K562 (cell line): ENCODE measurements at regions not wholly inside any gene's neighbourhood (a gene's known extent, or its start where the extent isn't known, plus 50 kb on each side); places are given as distances from the start of the nearest gene placed in this dataset.
A peak's percentile ranks its signal among the peaks of the same experiment; 100 is the strongest.

Experiments used
- BRCA1 ChIP-seq, 2 experiments: fragments of 450-650 bp in 1 of 2; sonication (generic) in 1 of 2; formaldehyde crosslinking in 1 of 2; IDR thresholded peaks; 2 replicates each; pipeline versions ENCODE4 v1.5.0 to v1.6.1; 2017 to 2020; ENCODE audit warnings: mild to moderate bottlenecking in 1 of 2, missing genetic modification reagents in 1 of 2
- BRF1 ChIP-seq: IDR thresholded peaks from 3 replicates; pipeline ENCODE4 v1.6.1; 2011; ENCODE audit warnings: borderline replicate concordance, mild to moderate bottlenecking; ENCODE audit not compliant: insufficient read length; ENCODE audit errors: extremely low read depth
- DIDO1 ChIP-seq: fragments of 450-650 bp; IDR thresholded peaks from 2 replicates; pipeline ENCODE4 v1.6.1; 2016; ENCODE audit warnings: low read depth, missing biosample characterization, missing genetic modification characterization
- ELF2 ChIP-seq: fragments of 250-450 bp; sonication (Bioruptor Pico); IDR thresholded peaks from 2 replicates; pipeline ENCODE4 v1.5.0; 2021; ENCODE audit warnings: mild to moderate bottlenecking
- ETV5 ChIP-seq: sonication (generic); formaldehyde crosslinking; IDR thresholded peaks from 2 replicates; pipeline ENCODE4 v1.4.0; 2020; ENCODE audit warnings: low read depth, mild to moderate bottlenecking, missing genetic modification reagents
- FOXK2 ChIP-seq, 2 experiments: fragments of 450-650 bp; IDR thresholded peaks in 1 of 2; conservative IDR thresholded peaks in 1 of 2; 2 replicates each; pipeline ENCODE4 v1.6.1; 2016; ENCODE audit warnings: low read depth in 2 of 2, mild to moderate bottlenecking in 1 of 2
- IFI16 ChIP-seq: fragments of 250-450 bp; sonication (Bioruptor Pico); IDR thresholded peaks from 2 replicates; pipeline ENCODE4 v2.1.2; 2022; ENCODE audit warnings: mild to moderate bottlenecking, inconsistent platforms
- KDM5B ChIP-seq: fragments of 200-600 bp; sonication (generic); IDR thresholded peaks from 2 replicates; pipeline ENCODE4 v1.6.1; 2012; ENCODE audit warnings: low read depth, mild to moderate bottlenecking, moderate library complexity, low read length, control low read depth, inconsistent platforms; ENCODE audit not compliant: insufficient replicate concordance
- KLF10 ChIP-seq: fragments of 250-450 bp; sonication (Bioruptor Pico); IDR thresholded peaks from 2 replicates; pipeline ENCODE4 v1.6.1; 2021; ENCODE audit warnings: matching md5 sums
- L3MBTL2 ChIP-seq: fragments of 450-650 bp; IDR thresholded peaks from 2 replicates; pipeline ENCODE4 v1.6.1; 2016; ENCODE audit warnings: mild to moderate bottlenecking, moderate library complexity
- MEF2A ChIP-seq: IDR thresholded peaks from 2 replicates; pipeline ENCODE4 v1.6.1; 2011; ENCODE audit warnings: low read depth, mild to moderate bottlenecking, low read length, moderate library complexity; ENCODE audit not compliant: control insufficient read depth
- PCBP2 ChIP-seq: fragments of 200-400 bp; formaldehyde crosslinking; IDR thresholded peaks from 2 replicates; pipeline ENCODE4 v1.6.1; 2018; ENCODE audit warnings: low read length, low read depth, mild to moderate bottlenecking, moderate library complexity; ENCODE audit not compliant: poor library complexity, severe bottlenecking
- PHF21A ChIP-seq: fragments of 450-650 bp; IDR thresholded peaks from 2 replicates; pipeline ENCODE4 v1.6.1; 2017; ENCODE audit warnings: low read depth, borderline replicate concordance
- RFX1 ChIP-seq: fragments of 450-650 bp; IDR thresholded peaks from 2 replicates; pipeline ENCODE4 v1.6.1; 2016; ENCODE audit warnings: mild to moderate bottlenecking, moderate library complexity
- TCF7 ChIP-seq: sonication (generic); IDR thresholded peaks from 2 replicates; pipeline ENCODE4 v1.6.1; 2016; ENCODE audit warnings: antibody characterized with exemption, borderline replicate concordance
- ZNF316 ChIP-seq: fragments of 450-650 bp; IDR thresholded peaks from 2 replicates; pipeline ENCODE4 v1.6.1; 2016
- ZNF551 ChIP-seq: fragments of 250-450 bp; sonication (Bioruptor Pico); IDR thresholded peaks from 2 replicates; pipeline ENCODE4 v1.5.0; 2021; ENCODE audit warnings: mild to moderate bottlenecking, moderate library complexity
- ZNF77 ChIP-seq: fragments of 250-450 bp; sonication (Bioruptor Pico); IDR thresholded peaks from 2 replicates; pipeline ENCODE4 v1.5.0; 2020
- TF ChIP-seq, protein P1 (sequence below): fragments of 450-650 bp; IDR thresholded peaks from 2 replicates; pipeline ENCODE4 v1.6.1; 2014; ENCODE audit warnings: low read depth, mild to moderate bottlenecking, moderate library complexity, borderline replicate concordance
- TF ChIP-seq, protein P2 (sequence below): fragments of 450-650 bp; formaldehyde crosslinking; IDR thresholded peaks from 2 replicates; pipeline ENCODE4 v1.4.0; 2020; ENCODE audit warnings: mild to moderate bottlenecking
- TF ChIP-seq, protein P3 (sequence below): sonication (generic); formaldehyde crosslinking; IDR thresholded peaks from 2 replicates; pipeline ENCODE4 v1.8.0; 2023; ENCODE audit warnings: mild to moderate bottlenecking, missing genetic modification reagents
- TF ChIP-seq, protein P4 (sequence below), 2 experiments: fragments of 450-650 bp in 1 of 2; sonication (generic) in 1 of 2; formaldehyde crosslinking; conservative IDR thresholded peaks; 2 replicates each; pipeline versions ENCODE4 v1.4.0 to v1.8.1; 2020 to 2022; ENCODE audit warnings: mild to moderate bottlenecking in 1 of 2, missing genetic modification reagents in 1 of 2

DNA sequence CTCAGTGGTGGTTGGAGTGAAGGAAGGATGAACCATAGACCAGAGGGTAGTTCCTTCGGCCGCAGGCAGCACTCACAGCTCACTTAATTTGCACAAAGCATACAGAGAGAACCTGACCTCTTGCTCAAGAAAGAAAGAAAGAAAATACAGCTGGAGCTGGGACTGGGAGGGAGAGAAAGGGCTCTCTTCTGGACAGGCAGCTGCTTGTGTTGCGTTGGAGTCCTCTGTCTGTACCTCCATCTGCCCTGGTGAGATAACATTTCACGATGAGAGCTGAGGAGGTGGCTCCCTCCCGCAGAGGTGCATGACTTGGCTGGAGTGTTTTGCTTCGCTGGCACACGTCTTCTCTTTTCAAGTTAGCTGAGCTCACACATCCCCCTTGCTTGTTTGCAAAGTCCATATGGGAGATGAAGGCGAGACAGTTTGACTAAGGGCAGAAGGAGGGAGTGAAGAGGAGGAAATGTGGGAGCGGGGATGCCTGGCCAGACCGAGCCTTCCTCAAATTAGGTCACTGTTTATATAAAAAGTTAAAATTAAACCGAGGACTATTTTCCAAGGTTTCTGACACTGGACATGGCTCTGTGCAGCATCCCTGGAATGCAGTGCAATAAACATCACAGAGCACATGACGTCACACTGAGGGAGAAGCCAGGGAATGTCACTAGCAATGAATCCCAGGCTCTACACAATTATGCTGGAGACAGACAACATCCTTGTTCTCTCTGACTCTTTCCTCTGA, 359.4 kb downstream of the CD83 start (continued):
- TF ChIP-seq KDM5B (peak; percentile 12), MEF2A (no peak), ZNF77 (CRISPR knock-in tag) (no peak), DIDO1 (tag) (no peak), ZNF551 (CRISPR knock-in tag) (no peak), TCF7 (peak; percentile 43; the same call in 1 of the 2 replicates), ZNF316 (peak; percentile 93), IFI16 (CRISPR knock-in tag) (no peak), L3MBTL2 (peak; percentile 70; the same call in 1 of the 2 replicates), BRCA1 (IDR thresholded peaks at IDR 0.05) (no peak), BRCA1 (CRISPR knock-in tag; IDR thresholded peaks at IDR 0.05) (no peak), PCBP2 (no peak), KLF10 (CRISPR knock-in tag) (no peak), RFX1 (no peak), ELF2 (CRISPR knock-in tag) (peak; percentile 13; the same call in 1 of the 2 replicates), PHF21A (no peak), BRF1 (no peak), FOXK2 (conservative IDR thresholded peaks at IDR 0.05 in 1 of 2, IDR thresholded peaks at IDR 0.05 in 1 of 2; ENCODE audit: low read depth in 2 of 2) (peak; percentile 75 to 80), ETV5 (CRISPR knock-in tag) (no peak)
- TF ChIP-seq, protein P1, sequence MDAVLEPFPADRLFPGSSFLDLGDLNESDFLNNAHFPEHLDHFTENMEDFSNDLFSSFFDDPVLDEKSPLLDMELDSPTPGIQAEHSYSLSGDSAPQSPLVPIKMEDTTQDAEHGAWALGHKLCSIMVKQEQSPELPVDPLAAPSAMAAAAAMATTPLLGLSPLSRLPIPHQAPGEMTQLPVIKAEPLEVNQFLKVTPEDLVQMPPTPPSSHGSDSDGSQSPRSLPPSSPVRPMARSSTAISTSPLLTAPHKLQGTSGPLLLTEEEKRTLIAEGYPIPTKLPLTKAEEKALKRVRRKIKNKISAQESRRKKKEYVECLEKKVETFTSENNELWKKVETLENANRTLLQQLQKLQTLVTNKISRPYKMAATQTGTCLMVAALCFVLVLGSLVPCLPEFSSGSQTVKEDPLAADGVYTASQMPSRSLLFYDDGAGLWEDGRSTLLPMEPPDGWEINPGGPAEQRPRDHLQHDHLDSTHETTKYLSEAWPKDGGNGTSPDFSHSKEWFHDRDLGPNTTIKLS = peak; percentile 94
- TF ChIP-seq, protein P2, sequence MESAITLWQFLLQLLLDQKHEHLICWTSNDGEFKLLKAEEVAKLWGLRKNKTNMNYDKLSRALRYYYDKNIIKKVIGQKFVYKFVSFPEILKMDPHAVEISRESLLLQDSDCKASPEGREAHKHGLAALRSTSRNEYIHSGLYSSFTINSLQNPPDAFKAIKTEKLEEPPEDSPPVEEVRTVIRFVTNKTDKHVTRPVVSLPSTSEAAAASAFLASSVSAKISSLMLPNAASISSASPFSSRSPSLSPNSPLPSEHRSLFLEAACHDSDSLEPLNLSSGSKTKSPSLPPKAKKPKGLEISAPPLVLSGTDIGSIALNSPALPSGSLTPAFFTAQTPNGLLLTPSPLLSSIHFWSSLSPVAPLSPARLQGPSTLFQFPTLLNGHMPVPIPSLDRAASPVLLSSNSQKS (CRISPR knock-in tag) = no peak
- TF ChIP-seq, protein P3, sequence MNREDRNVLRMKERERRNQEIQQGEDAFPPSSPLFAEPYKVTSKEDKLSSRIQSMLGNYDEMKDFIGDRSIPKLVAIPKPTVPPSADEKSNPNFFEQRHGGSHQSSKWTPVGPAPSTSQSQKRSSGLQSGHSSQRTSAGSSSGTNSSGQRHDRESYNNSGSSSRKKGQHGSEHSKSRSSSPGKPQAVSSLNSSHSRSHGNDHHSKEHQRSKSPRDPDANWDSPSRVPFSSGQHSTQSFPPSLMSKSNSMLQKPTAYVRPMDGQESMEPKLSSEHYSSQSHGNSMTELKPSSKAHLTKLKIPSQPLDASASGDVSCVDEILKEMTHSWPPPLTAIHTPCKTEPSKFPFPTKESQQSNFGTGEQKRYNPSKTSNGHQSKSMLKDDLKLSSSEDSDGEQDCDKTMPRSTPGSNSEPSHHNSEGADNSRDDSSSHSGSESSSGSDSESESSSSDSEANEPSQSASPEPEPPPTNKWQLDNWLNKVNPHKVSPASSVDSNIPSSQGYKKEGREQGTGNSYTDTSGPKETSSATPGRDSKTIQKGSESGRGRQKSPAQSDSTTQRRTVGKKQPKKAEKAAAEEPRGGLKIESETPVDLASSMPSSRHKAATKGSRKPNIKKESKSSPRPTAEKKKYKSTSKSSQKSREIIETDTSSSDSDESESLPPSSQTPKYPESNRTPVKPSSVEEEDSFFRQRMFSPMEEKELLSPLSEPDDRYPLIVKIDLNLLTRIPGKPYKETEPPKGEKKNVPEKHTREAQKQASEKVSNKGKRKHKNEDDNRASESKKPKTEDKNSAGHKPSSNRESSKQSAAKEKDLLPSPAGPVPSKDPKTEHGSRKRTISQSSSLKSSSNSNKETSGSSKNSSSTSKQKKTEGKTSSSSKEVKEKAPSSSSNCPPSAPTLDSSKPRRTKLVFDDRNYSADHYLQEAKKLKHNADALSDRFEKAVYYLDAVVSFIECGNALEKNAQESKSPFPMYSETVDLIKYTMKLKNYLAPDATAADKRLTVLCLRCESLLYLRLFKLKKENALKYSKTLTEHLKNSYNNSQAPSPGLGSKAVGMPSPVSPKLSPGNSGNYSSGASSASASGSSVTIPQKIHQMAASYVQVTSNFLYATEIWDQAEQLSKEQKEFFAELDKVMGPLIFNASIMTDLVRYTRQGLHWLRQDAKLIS = no peak
- TF ChIP-seq, protein P4, sequence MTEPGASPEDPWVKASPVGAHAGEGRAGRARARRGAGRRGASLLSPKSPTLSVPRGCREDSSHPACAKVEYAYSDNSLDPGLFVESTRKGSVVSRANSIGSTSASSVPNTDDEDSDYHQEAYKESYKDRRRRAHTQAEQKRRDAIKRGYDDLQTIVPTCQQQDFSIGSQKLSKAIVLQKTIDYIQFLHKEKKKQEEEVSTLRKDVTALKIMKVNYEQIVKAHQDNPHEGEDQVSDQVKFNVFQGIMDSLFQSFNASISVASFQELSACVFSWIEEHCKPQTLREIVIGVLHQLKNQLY (CRISPR knock-in tag; conservative IDR thresholded peaks at IDR 0.05) = no peak
